ENCODE measurements at regions not wholly inside any gene's neighbourhood (a gene's known extent, or its start where the extent isn't known, plus 50 kb on each side); places are given as distances from the start of the nearest gene placed in this dataset.

DNA sequence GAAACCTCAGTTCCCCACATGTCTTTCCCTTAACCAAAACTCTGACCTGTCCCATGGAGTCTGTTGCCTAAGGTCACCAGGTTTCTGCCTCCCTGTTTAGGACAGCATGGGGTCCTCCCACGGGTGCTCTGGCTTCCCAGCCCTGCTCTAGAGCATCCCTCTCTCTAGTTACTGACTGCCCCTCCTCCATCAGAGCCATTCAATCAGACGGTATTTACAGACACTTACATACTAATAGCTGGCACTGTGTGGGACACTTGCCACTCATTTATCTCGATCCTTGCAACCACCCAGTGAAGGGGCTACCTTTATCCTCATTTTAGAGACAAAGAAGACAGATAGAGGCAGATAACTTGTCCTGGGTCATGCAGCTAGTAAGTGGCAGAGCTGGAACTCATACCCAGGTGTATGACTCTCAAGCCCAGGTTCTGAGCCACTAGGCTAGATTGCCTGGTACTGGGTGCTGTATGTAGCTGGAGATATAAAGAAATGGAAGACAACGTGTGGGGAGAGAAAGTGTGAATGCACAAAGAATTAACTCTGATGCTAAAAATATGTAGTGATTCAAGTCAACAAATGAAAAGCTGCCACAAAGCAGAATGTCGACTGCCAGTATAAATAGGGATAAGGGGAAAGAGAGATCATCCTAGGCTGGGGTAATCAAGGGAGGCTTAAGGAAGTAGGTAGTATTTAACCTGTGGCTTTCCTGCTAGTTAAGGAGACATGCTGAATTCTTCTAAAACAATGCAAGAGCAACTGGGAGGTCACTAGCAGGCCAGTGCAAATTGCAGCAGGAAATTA lies 52.5 kb upstream of the PDE8B start:
- Histone ChIP-seq H3K4me3 (ENCODE audit: insufficient read length, low read depth) (no peak overlapping the region), H3K9me3 (ENCODE audit: insufficient read depth, low read length) (no peaks in the 10 kb centered on the region), H3K9ac (ENCODE audit: insufficient read length, low read depth) (no peak overlapping the region), H3K27me3 (ENCODE audit: insufficient read depth, insufficient read length) (no peaks in the 10 kb centered on the region), H3K36me3 (ENCODE audit: insufficient read depth, insufficient read length, low read length) (no peaks in the 10 kb centered on the region), H3K4me1 (ENCODE audit: insufficient read depth, insufficient read length) (no peaks in the 10 kb centered on the region)
- DNase-seq (ENCODE audit: low read depth, low spot score) = no peak
- TF ChIP-seq ZNF274 (IDR thresholded peaks at IDR 0.05; ENCODE audit: low read depth, low read length) (no peak), SUZ12 (IDR thresholded peaks at IDR 0.05; ENCODE audit: extremely low read depth, insufficient read depth, insufficient read length) (no peak), YY1 (IDR thresholded peaks at IDR 0.05; ENCODE audit: insufficient read depth, insufficient read length) (no peak)

DNA sequence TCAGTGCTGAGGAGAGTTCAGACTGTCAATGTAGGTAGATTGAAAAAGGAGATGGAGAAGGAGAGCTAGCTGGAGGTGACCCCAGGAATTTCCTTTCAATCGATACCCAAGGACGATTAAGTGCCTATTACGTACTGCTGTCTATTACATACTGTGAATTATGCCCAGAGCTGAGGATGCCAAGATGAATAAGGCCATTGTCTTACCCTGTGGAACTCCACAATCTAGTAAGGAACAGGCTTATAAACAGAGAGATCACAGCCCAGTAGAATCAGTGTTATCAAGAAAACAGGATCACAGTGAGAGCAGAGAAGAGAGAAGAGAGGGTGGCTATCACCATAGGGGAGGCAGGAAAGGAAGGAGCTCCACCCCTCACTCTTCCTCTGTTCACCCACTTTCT lies 54.1 kb upstream of the PDE8B start:
- H3K36me3 ChIP-seq (ENCODE audit: insufficient read depth, insufficient read length, low read length) = no peaks in the 10 kb centered on the region
- H3K4me3 ChIP-seq (ENCODE audit: insufficient read length, low read depth) = no peak overlapping the region
- no peak overlapping the region for H3K9ac ChIP-seq (ENCODE audit: insufficient read length, low read depth)
- no peaks in the 10 kb centered on the region for H3K27me3 ChIP-seq (ENCODE audit: insufficient read depth, insufficient read length)
- H3K9me3 ChIP-seq (ENCODE audit: insufficient read depth, low read length) = no peaks in the 10 kb centered on the region
- no peak for DNase-seq (ENCODE audit: low read depth, low spot score)
- no peaks in the 10 kb centered on the region for H3K4me1 ChIP-seq (ENCODE audit: insufficient read depth, insufficient read length)
- TF ChIP-seq ZNF274 (IDR thresholded peaks at IDR 0.05; ENCODE audit: low read depth, low read length) = no peak
- no peak for TF ChIP-seq YY1 (IDR thresholded peaks at IDR 0.05; ENCODE audit: insufficient read depth, insufficient read length)
- no peak for TF ChIP-seq SUZ12 (IDR thresholded peaks at IDR 0.05; ENCODE audit: extremely low read depth, insufficient read depth, insufficient read length)

DNA sequence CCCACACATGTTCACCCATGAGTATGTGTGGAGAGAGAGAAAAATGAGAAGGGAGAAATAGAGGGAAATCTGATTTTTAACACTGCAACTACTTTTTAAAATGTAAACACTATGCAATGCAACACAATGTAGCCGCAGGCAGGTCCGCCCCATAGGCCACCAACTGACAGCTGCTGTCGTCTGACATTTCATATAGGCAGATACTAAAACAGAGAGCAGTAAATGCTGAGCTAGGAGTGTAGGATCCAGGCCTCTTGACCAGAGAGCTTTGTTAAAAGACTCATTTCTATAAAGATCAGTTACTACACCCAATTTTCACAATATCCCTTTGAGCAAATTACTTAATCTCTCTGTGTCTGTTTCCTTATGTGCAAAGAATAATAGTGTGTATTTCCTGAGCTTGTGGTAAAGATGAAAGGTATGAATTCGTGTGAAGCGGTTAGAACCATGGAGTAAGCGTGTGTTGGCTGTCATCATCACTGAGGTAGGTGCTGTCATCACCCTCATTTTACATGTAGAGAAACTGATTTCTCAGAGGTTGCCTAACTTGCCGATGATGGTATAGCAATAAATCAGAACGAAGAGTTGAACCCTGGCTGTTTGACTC lies 55.2 kb upstream of the PDE8B start:
- no peak for TF ChIP-seq YY1 (IDR thresholded peaks at IDR 0.05; ENCODE audit: insufficient read depth, insufficient read length)
- no peak for TF ChIP-seq ZNF274 (IDR thresholded peaks at IDR 0.05; ENCODE audit: low read depth, low read length)
- no peak for TF ChIP-seq SUZ12 (IDR thresholded peaks at IDR 0.05; ENCODE audit: extremely low read depth, insufficient read depth, insufficient read length)
- no peaks in the 10 kb centered on the region for H3K36me3 ChIP-seq (ENCODE audit: insufficient read depth, insufficient read length, low read length)
- H3K4me3 ChIP-seq (ENCODE audit: insufficient read length, low read depth) = no peak overlapping the region
- no peaks in the 10 kb centered on the region for H3K4me1 ChIP-seq (ENCODE audit: insufficient read depth, insufficient read length)
- H3K9ac ChIP-seq (ENCODE audit: insufficient read length, low read depth) = no peak overlapping the region
- no peaks in the 10 kb centered on the region for H3K9me3 ChIP-seq (ENCODE audit: insufficient read depth, low read length)
- DNase-seq (ENCODE audit: low read depth, low spot score) = no peak
- H3K27me3 ChIP-seq (ENCODE audit: insufficient read depth, insufficient read length) = no peaks in the 10 kb centered on the region

DNA sequence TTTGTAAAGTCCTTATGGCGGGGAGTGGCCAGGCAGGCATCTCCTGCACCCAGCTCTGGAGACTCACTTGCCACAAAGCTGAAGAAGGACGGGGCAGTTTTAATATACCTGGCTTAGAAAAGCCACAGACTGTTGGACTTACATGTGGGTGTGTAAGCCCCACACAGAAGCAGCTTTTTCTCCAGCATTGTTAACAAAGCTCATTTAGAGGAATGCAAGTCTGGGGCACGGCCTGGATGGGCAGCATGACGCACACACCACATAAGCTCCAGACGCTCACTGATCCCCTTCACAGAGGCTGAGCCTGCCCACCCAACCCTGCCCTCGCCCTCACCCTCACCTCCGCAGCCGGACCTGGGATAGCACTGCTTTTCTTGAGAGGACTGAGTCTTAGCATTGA lies 58.0 kb upstream of the PDE8B start:
- H3K4me1 ChIP-seq (ENCODE audit: insufficient read depth, insufficient read length) = no peaks in the 10 kb centered on the region

DNA sequence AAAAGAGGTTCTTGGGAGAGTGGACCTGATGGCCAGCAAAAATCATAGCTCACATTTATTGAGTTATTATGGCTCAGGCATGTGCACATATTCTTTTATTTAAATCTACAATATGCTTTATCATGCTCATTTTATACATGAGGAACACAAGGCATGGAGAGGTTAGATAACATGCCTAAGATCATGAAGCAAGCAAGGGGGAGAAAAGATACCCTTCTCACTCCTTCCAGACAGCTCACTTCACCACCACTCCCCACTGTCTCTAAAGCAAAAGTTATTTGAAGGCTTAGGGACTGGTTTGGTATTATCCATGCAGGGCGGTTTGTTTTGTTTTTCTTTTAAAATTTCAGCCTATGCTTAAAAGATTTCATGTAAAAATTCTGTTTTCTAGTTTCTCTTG lies 59.0 kb upstream of the PDE8B start:
- TF ChIP-seq YY1 (IDR thresholded peaks at IDR 0.05; ENCODE audit: insufficient read depth, insufficient read length) (no peak), ZNF274 (IDR thresholded peaks at IDR 0.05; ENCODE audit: low read depth, low read length) (no peak), SUZ12 (IDR thresholded peaks at IDR 0.05; ENCODE audit: extremely low read depth, insufficient read depth, insufficient read length) (no peak)
- no peaks in the 10 kb centered on the region for H3K4me1 ChIP-seq (ENCODE audit: insufficient read depth, insufficient read length)
- H3K4me3 ChIP-seq (ENCODE audit: insufficient read length, low read depth) = no peak overlapping the region
- no peak for DNase-seq (ENCODE audit: low read depth, low spot score)
- H3K9me3 ChIP-seq (ENCODE audit: insufficient read depth, low read length) = no peaks in the 10 kb centered on the region
- H3K36me3 ChIP-seq (ENCODE audit: insufficient read depth, insufficient read length, low read length) = no peaks in the 10 kb centered on the region
- no peaks in the 10 kb centered on the region for H3K27me3 ChIP-seq (ENCODE audit: insufficient read depth, insufficient read length)
- no peak overlapping the region for H3K9ac ChIP-seq (ENCODE audit: insufficient read length, low read depth)

More for the DNA sequence above, 58.0 kb upstream of the PDE8B start:
- Histone ChIP-seq H3K9me3 (ENCODE audit: insufficient read depth, low read length) (no peaks in the 10 kb centered on the region), H3K4me3 (ENCODE audit: insufficient read length, low read depth) (no peak overlapping the region), H3K27me3 (ENCODE audit: insufficient read depth, insufficient read length) (no peaks in the 10 kb centered on the region), H3K9ac (ENCODE audit: insufficient read length, low read depth) (no peak overlapping the region), H3K36me3 (ENCODE audit: insufficient read depth, insufficient read length, low read length) (no peaks in the 10 kb centered on the region)
- TF ChIP-seq YY1 (IDR thresholded peaks at IDR 0.05; ENCODE audit: insufficient read depth, insufficient read length) (no peak), SUZ12 (IDR thresholded peaks at IDR 0.05; ENCODE audit: extremely low read depth, insufficient read depth, insufficient read length) (no peak), ZNF274 (IDR thresholded peaks at IDR 0.05; ENCODE audit: low read depth, low read length) (no peak)
- DNase-seq (ENCODE audit: low read depth, low spot score) = no peak

DNA sequence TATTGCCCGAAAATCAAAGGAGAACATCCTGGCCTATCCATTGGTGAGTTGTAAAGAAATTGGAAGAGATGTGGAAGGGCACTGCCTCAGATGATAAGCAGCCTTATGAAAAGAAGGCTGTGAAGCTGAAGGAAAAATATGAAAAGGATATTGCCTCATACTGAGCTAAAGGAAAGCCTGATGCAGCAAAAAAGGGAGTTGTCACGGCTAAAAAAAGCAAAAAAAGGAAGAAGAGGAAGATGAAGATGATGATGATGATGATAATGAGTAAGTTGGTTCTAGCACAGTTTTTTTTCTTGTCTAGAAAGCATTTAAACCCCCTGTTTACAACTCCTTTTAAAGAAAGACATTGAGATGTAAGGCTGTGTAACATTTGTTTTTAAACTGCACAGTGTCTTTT lies 59.8 kb upstream of the ZBED3 start:
- Histone ChIP-seq H3K27me3 (ENCODE audit: insufficient read depth, insufficient read length) (no peaks in the 10 kb centered on the region), H3K4me1 (ENCODE audit: insufficient read depth, insufficient read length) (no peaks in the 10 kb centered on the region), H3K36me3 (ENCODE audit: insufficient read depth, insufficient read length, low read length) (no peaks in the 10 kb centered on the region), H3K4me3 (ENCODE audit: insufficient read length, low read depth) (no peak overlapping the region), H3K9ac (ENCODE audit: insufficient read length, low read depth) (no peak overlapping the region), H3K9me3 (ENCODE audit: insufficient read depth, low read length) (no peaks in the 10 kb centered on the region)
- TF ChIP-seq SUZ12 (IDR thresholded peaks at IDR 0.05; ENCODE audit: extremely low read depth, insufficient read depth, insufficient read length) = no peak
- TF ChIP-seq YY1 (IDR thresholded peaks at IDR 0.05; ENCODE audit: insufficient read depth, insufficient read length) = no peak
- TF ChIP-seq ZNF274 (IDR thresholded peaks at IDR 0.05; ENCODE audit: low read depth, low read length) = no peak
- no peak for DNase-seq (ENCODE audit: low read depth, low spot score)

DNA sequence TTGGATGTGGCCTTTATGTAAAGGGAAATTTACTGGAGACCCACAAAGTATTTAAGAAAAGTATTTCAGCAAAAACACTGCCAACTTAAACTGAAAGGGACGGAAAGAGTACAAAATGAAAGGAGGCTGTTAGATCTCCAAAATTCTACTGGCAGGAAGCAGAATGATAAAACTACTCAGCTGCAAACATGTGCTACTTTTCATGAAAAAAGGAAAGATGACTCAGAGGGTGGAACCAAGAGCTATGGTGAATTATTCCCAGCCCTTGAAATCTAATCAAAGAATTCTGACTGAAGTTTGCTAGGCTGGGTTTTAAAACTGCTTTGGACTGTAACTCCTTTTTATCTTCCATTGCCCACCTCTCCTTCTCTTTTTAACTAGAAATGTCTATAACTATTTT lies 58.6 kb upstream of the ZBED3 start:
- no peak overlapping the region for H3K9ac ChIP-seq (ENCODE audit: insufficient read length, low read depth)
- no peaks in the 10 kb centered on the region for H3K9me3 ChIP-seq (ENCODE audit: insufficient read depth, low read length)
- H3K4me3 ChIP-seq (ENCODE audit: insufficient read length, low read depth) = no peak overlapping the region
- no peaks in the 10 kb centered on the region for H3K4me1 ChIP-seq (ENCODE audit: insufficient read depth, insufficient read length)
- no peaks in the 10 kb centered on the region for H3K27me3 ChIP-seq (ENCODE audit: insufficient read depth, insufficient read length)
- no peaks in the 10 kb centered on the region for H3K36me3 ChIP-seq (ENCODE audit: insufficient read depth, insufficient read length, low read length)
- no peak for TF ChIP-seq ZNF274 (IDR thresholded peaks at IDR 0.05; ENCODE audit: low read depth, low read length)
- no peak for TF ChIP-seq YY1 (IDR thresholded peaks at IDR 0.05; ENCODE audit: insufficient read depth, insufficient read length)
- no peak for TF ChIP-seq SUZ12 (IDR thresholded peaks at IDR 0.05; ENCODE audit: extremely low read depth, insufficient read depth, insufficient read length)
- DNase-seq (ENCODE audit: low read depth, low spot score) = no peak

Data from NT2/D1 (cell line).